ENCODE measurements at regions not wholly inside any gene's neighbourhood (a gene's known extent, or its start where the extent isn't known, plus 50 kb on each side); places are given as distances from the start of the nearest gene placed in this dataset.
"Not testable (repeated sequence)": the region's sequence is repeated elsewhere in the genome, so short reads cannot be mapped to it uniquely, and the experiment has no call there.

DNA sequence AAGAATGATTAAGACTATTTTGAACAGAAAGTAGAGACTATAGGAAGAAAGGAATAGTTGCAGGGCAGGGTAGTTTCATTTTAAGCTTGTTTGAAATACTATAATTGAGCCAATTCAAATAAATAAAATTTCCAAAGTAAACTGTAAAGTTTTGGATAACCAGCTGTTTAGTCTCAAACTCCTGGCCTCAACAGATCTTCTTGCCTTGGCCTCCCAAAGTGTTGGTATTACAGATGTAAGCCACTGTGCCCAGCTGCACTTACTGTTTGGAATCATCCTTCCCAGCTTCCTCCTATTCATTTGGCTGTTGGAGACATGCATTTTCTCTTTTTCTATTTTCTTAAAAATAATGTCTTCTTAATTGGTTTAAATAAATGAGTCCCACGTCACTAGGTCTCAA is 231.0 kb downstream of the NNT start:
- DNase-seq (ENCODE audit: low read depth, low spot score): peak; percentile 18
- TF ChIP-seq, protein P1, sequence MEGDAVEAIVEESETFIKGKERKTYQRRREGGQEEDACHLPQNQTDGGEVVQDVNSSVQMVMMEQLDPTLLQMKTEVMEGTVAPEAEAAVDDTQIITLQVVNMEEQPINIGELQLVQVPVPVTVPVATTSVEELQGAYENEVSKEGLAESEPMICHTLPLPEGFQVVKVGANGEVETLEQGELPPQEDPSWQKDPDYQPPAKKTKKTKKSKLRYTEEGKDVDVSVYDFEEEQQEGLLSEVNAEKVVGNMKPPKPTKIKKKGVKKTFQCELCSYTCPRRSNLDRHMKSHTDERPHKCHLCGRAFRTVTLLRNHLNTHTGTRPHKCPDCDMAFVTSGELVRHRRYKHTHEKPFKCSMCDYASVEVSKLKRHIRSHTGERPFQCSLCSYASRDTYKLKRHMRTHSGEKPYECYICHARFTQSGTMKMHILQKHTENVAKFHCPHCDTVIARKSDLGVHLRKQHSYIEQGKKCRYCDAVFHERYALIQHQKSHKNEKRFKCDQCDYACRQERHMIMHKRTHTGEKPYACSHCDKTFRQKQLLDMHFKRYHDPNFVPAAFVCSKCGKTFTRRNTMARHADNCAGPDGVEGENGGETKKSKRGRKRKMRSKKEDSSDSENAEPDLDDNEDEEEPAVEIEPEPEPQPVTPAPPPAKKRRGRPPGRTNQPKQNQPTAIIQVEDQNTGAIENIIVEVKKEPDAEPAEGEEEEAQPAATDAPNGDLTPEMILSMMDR (IDR thresholded peaks at IDR 0.05; ENCODE audit: low read depth, low read length): no peak
- H3K27me3 ChIP-seq (ENCODE audit: control insufficient read depth, insufficient read depth, low read length): no peaks in the 10 kb centered on the region
- H3K4me3 ChIP-seq (ENCODE audit: low read depth, low read length): no peak overlapping the region
- no peak overlapping the region for H3K27ac ChIP-seq (ENCODE audit: low read depth, low read length)
- ChIA-PET POLR2A (interaction anchor here (1.0 to 1.3 kb wide), 2 partner anchors 64 to 164 kb away, joined by 3 to 5 read pairs; no protein-coding TSS in a partner anchor), CTCF (no interaction called here)
- H3K9me3 ChIP-seq (ENCODE audit: control insufficient read depth, insufficient read depth, low read length): no peaks in the 10 kb centered on the region

DNA sequence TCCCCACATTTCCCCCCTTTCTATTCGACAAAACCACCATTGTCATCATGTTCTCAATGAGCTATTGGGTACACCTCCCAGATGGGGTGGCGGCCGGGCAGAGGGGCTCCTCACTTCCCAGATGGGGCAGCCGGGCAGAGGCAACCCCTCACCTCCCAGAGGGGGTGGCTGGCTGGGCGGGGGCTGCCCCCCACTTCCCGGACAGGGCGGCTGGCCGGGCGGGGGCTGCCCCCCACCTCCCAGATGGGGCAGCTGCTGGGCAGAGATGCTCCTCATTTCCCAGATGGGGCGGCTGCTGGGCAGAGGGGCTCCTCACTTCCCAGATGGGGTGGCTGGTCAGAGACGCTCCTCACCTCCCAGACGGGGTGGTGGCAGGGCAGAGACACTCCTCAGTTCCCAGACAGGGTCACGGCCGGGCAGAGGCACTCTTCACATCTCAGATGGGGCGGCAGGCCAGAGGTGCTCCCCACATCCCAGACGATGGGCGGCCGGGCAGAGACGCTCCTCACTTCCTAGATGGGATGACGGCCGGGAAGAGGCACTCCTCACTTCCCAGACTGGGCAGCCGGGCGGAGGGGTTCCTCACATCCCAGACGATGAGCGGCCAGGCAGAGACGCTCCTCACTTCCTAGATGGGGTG is 221.5 kb downstream of the NNT start:
- POLR2A ChIA-PET: not testable (repeated sequence)

DNA sequence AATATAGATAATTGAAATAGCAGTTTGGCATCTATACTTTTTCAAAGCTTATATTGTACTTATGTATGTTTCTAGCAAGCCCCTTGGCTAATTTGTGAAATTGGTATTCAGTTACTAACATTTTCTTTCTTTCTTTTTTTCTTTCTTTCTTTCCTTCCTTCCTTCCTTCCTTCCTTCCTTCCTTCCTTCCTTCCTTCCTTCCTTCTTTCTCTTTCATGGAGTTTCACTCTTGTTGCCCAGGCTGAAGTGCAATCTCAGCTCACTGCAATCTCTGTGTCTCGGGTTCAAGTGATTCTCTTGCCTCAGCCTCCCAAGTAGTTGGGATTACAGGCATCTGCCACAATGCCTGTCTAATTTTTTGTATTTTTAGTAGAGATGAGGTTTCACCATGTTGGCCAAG is 215.4 kb downstream of the NNT start:
- CTCF ChIA-PET; POLR2A ChIA-PET; H3K27me3 ChIP-seq (ENCODE audit: control insufficient read depth, insufficient read depth, low read length); H3K4me3 ChIP-seq (ENCODE audit: low read depth, low read length); H3K27ac ChIP-seq (ENCODE audit: low read depth, low read length); DNase-seq (ENCODE audit: low read depth, low spot score): not testable (repeated sequence)
- peaks cover 15% of the 10 kb centered on the region for H3K9me3 ChIP-seq (ENCODE audit: control insufficient read depth, insufficient read depth, low read length)

More for the DNA sequence above, 221.5 kb downstream of the NNT start:
- H3K27me3 ChIP-seq (ENCODE audit: control insufficient read depth, insufficient read depth, low read length); H3K9me3 ChIP-seq (ENCODE audit: control insufficient read depth, insufficient read depth, low read length); H3K27ac ChIP-seq (ENCODE audit: low read depth, low read length); DNase-seq (ENCODE audit: low read depth, low spot score); CTCF ChIA-PET; H3K4me3 ChIP-seq (ENCODE audit: low read depth, low read length): not testable (repeated sequence)

DNA sequence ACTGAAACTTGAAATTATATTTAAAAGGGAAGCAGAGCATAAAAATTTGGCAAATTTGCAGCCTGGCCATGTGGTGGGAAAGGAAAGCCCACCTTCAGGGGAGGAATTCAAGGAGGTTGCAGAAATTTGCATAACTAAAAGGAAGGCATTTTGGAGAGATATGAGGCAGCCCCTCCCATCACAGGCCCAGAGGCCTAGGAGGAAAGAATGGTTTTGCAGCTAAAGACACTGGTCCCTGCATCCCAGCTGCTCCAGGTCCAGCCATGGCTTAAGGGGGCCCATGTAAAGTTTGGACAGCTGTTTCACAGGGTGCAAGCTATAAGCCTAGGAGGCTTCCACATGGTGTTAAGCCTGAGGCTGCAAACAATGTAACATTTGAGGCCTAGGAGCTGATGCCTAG is 212.5 kb downstream of the NNT start:
- CTCF ChIA-PET: interaction anchor here (1.1 kb wide), 1 partner anchor 11 kb away, joined by 3 read pairs; no protein-coding TSS in a partner anchor
- H3K9me3 ChIP-seq (ENCODE audit: control insufficient read depth, insufficient read depth, low read length): peaks cover 15% of the 10 kb centered on the region

DNA sequence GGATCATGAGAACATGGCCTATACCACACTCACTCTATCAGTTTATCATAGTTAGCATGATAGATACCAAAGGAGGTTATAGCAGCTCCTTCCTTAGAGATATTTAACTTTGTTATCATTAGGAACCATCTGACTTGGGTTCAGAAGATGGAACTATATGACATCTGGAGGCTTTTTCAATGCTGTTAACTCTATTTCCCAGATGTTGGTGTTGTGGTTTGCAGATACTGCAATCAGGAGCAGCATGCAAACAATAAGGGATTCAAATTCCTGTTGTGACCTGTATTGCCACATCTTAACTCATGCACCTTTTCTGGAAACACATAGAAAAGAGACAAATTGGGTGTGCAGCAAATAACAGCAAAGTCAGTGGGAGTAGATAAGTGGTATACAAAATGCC is 201.7 kb downstream of the NNT start:
- Histone ChIP-seq H3K27ac (ENCODE audit: low read depth, low read length) (no peak overlapping the region), H3K4me3 (ENCODE audit: low read depth, low read length) (no peak overlapping the region), H3K9me3 (ENCODE audit: control insufficient read depth, insufficient read depth, low read length) (no peaks in the 10 kb centered on the region), H3K27me3 (ENCODE audit: control insufficient read depth, insufficient read depth, low read length) (no peaks in the 10 kb centered on the region)
- no peak for DNase-seq (ENCODE audit: low read depth, low spot score)
- CTCF ChIA-PET: no interaction called here
- TF ChIP-seq, protein P1 (IDR thresholded peaks at IDR 0.05; ENCODE audit: low read depth, low read length): no peak
- POLR2A ChIA-PET: no interaction called here

More for the DNA sequence above, 212.5 kb downstream of the NNT start:
- POLR2A ChIA-PET: no interaction called here
- H3K4me3 ChIP-seq (ENCODE audit: low read depth, low read length): no peak overlapping the region
- H3K27ac ChIP-seq (ENCODE audit: low read depth, low read length): no peak overlapping the region
- DNase-seq (ENCODE audit: low read depth, low spot score): no peak
- no peaks in the 10 kb centered on the region for H3K27me3 ChIP-seq (ENCODE audit: control insufficient read depth, insufficient read depth, low read length)
- TF ChIP-seq, protein P1 (IDR thresholded peaks at IDR 0.05; ENCODE audit: low read depth, low read length): no peak

DNA sequence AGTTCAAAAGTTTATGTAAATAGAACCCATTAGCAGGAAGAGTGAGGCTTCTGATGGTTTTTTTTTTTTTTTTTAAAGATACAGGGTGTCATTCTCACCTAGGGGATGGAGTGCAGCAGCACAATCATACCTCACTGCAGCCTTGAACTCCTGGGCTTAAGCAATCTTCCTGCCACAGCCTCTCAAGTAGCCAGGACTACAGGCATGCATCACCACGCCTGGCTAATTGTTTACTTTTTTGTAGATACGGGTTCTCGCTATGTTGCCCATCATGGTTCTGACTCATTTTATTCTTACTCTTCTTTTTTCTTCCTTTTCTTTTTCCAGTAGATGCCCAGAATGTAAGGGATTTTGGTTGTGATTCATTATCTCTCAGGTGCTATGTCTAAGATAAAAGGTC is 201.1 kb downstream of the NNT start:
- Histone ChIP-seq H3K4me3 (ENCODE audit: low read depth, low read length) (no peak overlapping the region), H3K27me3 (ENCODE audit: control insufficient read depth, insufficient read depth, low read length) (no peaks in the 10 kb centered on the region), H3K27ac (ENCODE audit: low read depth, low read length) (no peak overlapping the region), H3K9me3 (ENCODE audit: control insufficient read depth, insufficient read depth, low read length) (no peaks in the 10 kb centered on the region)
- POLR2A ChIA-PET: no interaction called here
- no peak for DNase-seq (ENCODE audit: low read depth, low spot score)
- CTCF ChIA-PET: no interaction called here
- TF ChIP-seq, protein P1 (IDR thresholded peaks at IDR 0.05; ENCODE audit: low read depth, low read length): no peak
